Activated T-cell treated with anti-CD3 and anti-CD28 coated beads, Interleukin-2, amount 50 U/mL, for 48 hours (primary cell): ENCODE measurements at regions not wholly inside any gene's neighbourhood (a gene's known extent, or its start where the extent isn't known, plus 50 kb on each side); places are given as distances from the start of the nearest gene placed in this dataset.
"Not testable (repeated sequence)": the region's sequence is repeated elsewhere in the genome, so short reads cannot be mapped to it uniquely, and the experiment has no call there.

ENCODE experiments used
- DNase-seq, 2 experiments: peaks; one replicate each; pipeline ENCODE4 v3.0.0-alpha.2; 2020

DNA sequence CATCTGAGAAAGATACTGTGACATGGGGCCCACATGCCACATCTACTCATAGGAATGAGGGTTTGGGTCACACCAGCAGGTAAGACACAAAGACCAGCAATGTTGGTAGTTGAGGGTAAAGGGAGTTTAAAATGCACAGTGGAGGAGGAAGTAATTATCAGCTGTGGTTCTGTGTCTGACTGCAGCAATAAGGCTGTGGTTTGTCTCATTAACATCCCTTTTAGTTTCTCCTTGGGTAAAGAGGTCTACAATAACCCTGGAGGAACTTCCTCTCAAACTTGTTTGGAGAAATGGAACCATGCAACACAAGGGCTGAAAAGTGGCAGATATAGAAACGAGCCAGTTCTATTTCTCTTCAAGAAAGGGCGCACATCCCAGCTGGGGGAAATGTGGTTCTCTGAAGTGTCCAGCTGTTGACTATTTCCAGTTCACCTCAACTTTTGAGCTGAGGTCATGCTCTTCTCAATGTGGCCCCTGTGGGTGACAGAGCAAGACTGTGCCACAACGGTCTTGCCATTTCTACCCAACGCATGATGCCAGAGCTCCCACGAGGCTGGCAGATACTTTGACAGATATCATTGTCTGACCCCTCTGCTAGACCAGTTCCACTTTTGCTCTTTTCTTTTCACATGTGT, 234.3 kb downstream of the SQOR start:
- DNase-seq = no peak

DNA sequence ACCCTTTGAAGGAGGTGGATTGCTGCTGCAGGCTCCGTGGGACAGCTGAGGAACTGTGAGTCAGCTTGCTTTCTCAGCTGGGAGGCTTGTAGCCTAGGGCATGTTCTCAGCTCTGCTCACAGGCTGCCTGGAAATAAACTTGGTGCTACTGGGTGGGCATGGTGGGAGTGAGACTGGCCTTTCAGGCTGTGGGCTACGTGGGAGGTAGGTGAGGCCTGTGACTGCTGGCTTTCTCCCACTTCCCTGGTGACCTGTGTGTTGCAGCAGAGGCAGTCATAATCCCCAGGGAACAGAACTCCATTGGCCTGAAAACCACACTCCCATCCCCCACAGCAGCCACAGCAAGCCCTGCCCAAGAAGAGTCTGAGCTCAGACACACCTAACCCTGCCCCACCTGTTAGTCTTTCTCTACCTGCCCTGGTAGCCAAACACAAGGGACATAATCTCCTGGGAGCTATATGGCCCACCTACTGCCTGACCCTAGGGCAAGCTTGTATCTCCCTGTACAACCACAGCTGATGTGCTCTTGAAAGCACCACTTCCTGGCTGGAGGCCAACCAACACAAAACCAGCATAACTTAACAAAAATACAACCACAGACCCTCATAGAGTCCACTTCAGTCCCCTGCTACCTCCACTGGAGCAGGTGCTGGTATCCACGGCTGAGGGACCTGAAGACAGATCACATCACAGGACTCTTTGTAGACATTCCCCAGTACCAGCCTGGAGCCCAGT, 236.5 kb downstream of the SQOR start:
- no peak for DNase-seq

DNA sequence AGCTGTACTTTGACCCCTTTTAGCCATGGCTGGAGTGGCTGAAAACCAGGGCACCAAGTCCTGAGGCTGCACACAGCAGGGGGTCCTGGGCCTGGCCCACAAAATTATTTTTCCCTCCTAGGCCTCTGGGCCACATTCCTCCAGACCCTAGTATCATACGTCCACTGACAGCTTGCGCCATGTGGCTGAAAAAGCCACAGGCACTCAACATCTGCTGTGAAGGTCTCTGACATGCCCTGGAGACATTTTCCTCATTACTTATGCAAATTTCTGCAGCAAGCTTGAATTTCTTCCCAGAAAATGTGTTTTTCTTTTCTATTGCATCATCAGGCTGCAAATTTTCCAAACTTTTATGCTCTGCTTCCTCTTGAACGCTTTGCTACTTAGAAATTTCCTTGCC, 239.0 kb downstream of the SQOR start:
- DNase-seq = no peak

DNA sequence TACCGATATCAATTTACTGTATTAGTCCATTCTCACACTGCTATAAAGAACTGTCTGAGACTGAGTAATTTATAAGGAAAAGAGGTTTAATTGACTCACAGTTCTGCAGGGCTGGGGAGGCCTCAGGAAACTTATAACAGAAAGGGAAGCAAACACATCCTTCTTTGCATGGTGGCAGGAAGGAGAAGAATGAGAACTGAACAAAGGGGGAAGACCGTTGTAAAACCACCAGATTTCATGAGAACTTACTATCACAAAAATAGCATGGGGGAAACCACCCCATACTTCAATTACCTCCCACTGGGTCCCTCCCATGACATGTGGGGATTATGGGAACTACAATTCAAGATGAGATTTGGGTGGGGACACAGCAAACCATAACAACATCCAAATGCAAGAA, 239.7 kb downstream of the SQOR start:
- not testable (repeated sequence) for DNase-seq

DNA sequence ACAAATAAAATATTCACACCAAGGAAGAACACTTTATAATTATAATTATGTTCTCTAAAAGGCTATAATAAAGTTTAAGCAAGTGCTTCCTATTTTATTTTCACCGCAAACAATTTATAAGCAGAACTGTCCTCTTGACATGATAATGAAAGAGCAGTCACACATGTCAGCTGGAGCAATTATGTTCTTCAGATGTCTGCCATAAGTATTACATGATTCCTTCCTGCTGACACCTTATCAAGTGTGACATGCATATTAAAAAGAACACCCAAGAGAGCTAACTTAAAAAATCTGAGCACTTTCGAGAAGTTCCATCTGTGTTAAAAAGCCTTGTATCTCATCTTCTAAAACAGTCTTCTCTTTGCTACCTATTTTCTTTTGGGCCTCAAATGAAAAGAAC, 249.5 kb downstream of the SQOR start:
- no peak for DNase-seq

DNA sequence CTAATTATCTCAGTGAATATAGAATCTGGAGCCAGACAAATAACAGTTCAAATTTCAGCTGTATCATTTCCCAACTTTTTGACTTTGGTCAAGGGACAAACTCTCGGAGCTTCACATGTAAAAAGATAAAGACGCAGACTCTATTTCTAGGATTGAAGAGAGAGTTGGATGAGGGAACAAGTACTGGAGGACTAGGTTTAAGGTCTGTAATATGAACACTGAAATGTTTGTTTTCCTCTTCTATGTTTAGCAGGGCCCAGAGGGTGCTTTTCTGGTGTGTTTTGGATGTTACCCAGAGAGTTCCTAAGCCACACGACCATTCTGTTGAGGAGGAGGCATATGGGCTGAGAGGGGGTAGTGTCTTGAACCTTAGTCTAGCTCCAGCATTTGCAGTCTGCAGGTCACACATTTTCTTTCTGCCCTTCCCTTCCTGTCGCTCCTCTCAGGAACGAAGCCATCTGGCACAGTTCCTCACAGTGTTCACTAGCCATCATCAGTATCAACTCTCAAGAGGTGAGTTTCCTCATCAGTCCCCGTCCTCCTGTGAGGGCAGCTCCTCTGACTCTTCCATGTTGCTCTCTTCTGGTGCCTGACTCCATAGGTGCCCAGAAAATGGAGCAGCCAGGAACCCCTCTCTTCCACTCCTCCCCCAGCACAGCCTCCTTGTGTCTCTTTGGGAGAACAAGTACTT, 250.1 kb downstream of the SQOR start:
- no peak for DNase-seq

DNA sequence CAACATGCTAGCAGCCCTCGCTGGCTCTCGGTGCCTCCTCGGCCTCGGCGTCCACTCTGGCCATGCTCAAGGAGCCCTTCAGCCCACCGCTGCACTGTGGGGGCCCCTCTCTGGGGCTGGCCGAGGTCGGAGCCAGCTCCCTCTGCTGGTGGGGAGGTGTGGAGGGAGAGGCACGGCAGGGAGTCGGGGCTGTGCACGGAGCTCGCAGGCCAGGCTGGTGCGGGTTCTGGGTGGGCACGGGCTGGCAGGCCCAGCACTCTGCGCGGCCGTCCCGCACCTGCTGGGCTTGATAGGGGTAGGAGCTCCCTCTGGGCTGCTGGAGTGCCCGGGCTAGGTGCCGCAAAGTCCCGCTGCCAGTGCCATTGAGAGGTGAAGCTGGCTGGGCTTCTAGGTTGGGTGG, 251.0 kb downstream of the SQOR start:
- no peak for DNase-seq

DNA sequence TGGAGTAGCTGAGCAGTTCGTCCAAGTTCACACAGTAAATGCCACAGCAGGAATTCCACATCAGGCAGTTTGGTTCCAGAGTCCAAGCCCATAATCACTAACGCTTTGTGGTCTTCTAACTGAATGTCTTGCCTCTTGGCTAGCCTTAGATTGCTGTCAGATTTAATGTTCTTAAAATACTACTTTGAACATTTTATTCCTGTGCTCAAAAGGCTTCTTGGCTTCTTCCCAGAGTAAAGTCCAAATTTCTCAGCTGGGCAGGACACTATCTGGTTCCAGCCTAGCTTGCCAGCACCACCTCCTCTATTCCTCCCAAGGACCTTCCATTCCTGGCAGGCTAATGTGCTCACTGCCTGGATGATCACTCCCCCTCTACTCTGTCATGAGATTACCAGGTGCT, 256.9 kb downstream of the SQOR start:
- no peak for DNase-seq

DNA sequence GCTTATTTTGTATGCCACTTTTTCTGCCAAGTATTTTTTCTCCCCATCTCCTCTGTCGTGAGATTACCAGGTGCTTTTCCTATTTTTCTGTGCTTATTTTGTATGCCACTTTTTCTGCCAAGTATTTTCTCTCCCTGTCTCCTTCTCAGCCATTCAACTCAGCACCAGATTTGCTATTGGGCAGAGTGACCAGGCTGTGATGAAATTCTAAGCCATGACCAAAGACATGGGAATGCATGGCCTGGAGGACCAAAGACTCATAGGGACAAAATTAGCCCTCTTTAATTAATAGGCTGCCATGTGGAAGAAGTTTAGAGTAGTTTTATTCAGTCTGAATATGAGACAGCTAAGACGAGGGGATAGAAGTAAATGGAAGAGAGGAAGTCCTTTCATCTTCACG, 257.4 kb downstream of the SQOR start:
- DNase-seq = no peak

DNA sequence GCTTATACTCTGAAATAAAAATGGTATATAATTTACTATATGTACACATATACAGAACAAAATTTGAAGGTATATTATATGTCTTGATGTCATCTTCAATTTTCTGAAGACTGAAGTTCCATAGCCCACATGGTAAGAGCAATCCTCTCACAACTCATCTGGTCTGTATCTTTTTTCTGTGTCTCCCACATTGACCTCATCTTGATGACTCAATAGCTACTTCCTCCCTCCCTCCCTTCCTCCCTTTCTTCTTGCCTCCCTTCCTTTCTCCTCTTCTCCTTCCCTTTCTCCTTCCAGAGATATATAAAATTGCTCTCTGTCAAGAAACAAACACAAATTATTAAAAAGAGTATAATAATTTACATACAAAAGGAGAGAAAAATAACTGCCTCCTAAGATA, 268.5 kb downstream of the SQOR start:
- DNase-seq = no peak

DNA sequence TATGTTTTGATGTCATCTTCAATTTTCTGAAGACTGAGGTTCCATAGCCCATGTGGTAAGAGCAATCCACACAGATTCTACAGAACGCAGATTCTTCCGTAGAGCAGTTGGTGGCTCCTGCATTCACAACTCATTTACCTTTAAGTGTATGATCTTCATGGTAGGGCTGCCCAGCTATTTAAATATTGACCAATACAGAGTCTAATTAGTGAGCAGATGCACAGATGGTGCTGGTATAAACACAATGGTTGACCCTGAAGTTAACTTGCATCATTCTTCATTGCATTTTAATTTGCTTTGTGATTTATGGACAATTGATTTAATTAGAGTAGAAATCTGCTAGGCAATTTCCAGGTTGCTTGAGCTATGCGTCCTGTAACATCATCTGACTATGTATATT, 269.2 kb downstream of the SQOR start:
- no peak for DNase-seq

DNA sequence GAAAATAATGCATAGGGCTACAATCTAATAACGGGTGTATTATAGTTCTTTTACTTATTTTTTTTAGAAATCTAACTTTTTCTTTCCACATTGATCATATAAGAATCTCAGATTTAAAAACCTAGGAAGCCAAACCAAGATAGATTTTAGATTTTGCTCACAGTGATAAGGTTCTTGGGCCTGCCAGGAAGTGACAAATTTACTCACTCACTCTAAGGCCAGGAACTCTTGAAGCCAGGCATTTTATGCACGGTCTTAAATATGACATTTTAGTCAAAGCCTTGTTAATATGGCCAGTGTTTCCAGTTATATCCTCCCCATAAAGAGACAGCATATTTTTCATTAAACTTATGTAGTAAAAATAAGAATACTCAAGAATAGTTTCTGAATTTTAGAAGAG, 271.4 kb downstream of the SQOR start:
- DNase-seq = no peak

DNA sequence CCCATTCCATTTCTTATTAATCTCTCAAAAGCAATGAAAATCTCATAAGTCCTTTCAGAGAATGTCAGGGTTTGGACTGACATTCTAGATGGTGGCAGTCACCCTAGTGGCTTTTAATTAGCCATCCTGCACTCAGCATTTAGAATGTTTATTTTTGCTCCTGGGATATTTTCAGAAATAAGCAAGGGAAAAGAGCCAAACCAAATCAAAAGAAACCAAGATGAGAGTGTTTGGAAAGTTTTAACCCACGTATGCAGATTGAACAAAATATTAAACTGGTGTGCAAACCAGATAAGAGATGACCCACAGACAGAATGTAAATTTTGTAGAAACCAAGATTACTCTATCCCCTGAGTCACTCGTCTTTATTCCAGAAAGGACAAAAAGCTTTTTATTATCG, 275.8 kb downstream of the SQOR start:
- no peak for DNase-seq

DNA sequence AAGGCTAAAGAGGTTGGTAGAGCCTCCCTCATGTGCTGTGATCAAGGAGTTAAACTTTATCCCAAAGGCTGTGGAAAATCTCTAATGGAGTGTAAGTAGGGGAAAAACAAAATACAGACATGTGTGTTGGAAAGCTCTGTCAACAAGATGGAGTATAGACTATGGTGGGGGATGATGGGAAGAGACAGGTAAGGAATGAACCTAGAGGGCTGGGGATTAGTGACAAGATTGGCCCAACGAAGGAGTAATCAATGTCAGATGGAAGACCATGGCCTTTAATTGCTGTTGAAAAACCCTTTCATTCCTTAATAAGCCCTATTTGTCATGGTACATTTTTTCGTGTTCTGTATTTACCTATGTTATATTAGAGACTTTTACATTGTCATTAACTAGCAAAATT, 278.6 kb downstream of the SQOR start:
- no peak for DNase-seq

DNA sequence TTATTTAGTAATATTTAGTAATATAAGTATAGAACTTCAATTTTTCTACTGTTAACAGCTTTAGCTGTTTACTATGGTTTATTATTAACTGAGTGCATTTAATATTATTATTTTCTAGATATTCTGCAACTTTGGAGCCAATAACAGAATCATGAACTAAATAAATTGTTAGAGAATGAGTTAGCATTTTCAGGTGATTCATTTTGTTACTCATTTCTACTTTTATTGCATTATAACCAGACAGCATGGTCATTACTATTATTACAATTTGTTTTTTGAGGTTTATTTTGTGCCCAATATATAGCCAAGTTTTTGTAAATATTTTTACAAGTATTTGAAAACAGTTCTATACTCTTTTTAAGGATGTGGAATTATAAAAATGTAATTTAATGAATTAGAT, 279.6 kb downstream of the SQOR start:
- no peak for DNase-seq

DNA sequence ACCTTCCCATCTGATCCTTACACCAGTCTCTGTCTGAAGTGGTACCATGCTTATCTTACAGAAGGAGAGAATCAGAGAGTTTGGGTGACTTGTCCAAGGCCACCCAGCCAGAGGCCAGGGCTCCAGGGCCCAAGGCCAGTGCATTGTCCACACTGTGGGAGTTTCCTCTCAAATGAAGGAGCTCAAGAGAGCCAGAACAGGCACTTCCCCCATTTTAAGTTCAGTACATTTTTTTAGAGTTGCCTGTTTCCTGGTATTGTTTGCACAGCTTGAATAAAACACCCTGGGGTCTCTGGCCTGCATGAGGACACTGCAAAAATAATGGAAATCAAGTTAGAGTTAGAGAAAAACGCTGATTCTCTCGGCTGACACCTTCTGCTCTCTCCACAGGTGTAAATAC, 284.0 kb downstream of the SQOR start:
- no peak for DNase-seq

DNA sequence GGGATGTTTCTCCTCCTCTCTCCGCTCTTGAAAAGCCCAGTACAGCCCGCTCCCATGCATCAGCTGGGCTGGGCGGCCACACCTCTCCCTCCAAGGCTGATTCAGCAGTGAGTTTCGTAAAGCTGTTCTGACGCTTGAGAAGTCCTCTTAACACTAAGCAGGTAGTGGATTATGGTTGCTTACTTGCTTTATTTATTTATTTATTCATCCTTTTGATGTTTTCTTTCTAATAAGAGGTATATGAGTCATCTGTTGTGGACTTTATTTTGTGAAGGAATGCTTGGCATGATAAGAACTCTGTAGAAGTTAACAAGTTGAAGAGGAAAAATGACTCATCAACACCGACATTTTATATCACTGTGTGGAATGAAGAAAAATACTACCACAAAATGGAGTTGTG, 285.0 kb downstream of the SQOR start:
- DNase-seq = no peak

DNA sequence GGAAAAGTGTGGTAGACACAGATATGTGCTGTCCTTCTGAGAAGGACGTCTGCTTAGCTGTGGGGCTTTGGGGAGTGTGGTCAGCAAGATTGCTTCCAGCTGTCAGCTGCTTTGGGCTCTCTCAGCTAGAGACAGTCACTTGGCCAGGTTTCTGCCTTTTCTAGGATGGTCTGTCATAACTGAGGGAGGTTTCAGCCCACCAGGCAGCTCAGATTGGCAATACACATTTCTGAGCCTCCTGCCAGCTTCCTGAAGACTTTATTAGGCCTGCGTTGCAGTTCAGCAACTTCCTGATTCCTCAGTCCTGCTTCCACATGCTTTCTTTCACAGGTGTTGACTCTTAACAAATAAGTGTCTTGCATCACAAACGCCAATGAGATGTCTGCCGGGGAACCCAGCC, 286.5 kb downstream of the SQOR start:
- no peak for DNase-seq

DNA sequence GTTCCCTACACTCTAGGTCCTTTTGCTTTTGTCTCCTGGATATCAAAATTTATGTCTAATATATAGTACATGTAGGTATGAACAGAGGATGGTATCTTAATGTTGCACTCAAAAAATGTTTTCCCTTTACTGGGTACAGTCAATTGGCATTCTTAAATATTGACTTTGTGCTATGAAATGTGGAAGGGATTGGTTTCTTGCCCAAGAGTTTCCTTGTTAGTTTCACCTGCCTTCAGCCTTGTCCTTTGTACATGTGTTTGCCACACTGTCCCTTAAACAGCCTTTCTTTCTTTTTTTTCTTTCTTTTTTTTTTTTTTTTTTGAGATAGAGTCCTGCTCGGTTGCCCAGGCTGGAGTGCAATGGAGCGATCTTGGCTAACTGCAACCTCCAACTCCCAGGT, 287.1 kb downstream of the SQOR start:
- no peak for DNase-seq

DNA sequence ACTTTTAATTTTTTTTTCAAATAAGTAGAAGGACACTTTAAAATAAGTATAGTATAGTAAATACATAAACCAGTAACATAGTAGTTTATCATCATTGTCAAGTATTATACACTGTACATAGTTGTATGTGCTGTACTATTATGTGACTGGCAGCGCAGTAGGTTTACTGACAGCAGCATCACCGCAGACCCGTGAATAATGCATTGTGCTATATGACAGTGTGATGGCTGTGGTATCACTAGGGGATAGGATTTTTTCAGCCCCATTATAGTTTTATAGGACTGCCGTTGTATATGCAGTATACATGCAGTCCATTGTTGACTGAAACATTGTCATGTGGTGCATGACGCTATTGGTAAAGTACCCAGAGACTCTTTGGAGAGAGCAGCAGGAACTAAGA, 306.5 kb downstream of the SQOR start:
- DNase-seq = no peak

DNA sequence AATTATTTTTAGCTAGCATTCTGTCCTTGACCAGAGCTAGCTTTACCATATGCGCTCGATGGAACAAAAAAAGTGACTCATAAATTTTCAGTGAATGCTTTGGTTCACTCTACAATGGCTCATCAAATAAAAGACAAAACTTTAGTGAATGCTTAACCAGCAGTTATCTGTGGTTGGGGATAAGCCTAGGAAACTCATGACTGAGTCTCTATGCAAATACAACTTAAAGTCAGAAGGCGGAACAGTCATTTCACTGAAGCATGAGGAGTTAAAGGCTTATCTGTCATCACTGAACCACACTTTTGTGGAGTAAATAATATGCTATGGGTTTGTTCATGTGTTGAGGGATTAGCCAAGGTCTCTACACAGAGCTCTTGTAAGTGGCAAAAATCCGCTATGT, 308.4 kb downstream of the SQOR start:
- no peak for DNase-seq

DNA sequence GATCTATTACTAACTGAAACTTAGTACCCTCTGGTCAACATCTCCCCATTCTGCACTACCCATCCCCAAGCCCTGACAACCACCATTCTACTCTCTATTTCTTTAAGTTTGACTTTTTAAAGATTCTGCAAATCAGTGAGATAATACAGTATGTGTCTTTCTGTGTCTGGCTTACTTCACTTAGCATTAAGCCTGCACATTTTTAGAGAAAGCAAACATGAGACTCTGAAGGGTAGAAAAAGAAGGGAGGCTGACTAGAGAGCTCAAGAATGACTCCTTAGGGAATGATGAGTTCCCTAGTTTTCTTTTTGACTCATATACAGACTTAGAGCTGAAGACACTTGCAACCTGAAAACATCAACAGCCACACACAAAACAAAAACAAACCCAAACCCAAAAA, 311.3 kb downstream of the SQOR start:
- DNase-seq = no peak

DNA sequence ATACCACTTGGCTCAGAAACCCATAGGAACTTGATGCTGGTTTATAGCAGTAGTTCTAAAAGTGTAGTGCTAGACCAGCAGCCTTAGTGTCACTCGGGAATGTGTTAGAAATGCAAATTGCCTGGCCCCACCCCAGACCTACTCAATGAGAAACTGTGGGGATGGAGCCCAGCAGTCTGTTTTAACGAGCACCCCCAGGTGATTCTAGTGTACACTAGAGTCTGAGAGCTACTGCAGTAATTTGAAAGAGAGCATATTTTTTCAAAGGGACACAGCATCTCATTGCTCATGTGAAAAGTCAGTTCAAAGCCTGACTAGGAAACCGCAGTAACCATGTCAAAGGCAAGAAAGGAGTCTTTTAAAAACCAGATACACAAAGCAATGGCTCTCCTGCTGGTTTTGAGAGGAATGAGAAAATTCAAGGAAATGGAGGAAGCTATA, 313.4 kb downstream of the SQOR start:
- DNase-seq = no peak

DNA sequence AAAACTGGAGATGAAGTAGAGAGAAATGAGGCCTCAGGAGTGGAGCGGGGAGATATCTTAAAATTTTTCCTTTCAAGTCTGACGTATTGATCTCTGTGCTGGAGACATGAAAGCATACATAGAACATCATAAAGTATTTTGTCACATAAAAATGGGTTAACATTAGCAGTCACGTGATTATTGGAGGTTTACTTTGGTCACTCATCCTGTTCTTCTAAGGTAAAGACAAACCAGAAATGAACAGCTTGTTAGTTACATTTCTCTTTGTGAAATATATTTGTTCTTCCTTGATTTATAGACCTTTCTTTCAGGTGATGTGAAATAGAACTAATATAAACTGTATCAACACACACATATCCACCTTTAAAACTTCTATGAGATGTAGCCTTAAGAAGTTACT, 324.1 kb downstream of the SQOR start:
- no peak for DNase-seq

DNA sequence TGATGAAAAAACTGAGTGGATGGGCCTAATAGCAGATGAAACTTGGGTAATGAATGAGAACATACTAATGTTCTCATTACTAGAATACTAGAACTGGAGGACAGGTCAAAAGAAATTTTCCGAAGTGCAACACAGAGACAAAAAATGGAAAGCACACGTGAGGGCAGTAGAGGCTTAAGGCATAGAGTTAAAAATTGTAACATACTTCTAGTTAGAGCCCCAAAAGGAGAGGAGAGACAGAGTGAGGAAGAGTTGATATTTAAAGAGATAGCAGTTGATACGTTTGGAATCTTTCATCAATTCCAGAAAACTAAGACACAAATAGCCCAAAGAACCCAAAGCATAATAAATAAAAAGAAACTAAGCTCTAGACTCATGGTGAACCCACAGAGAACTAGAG, 327.9 kb downstream of the SQOR start:
- no peak for DNase-seq
